Panc1 (cell line): ENCODE measurements at regions not wholly inside any gene's neighbourhood (a gene's known extent, or its start where the extent isn't known, plus 50 kb on each side); places are given as distances from the start of the nearest gene placed in this dataset.

Source experiments
- CTCF ChIP-seq: fragments of 450-650 bp; IDR thresholded peaks from 2 replicates; pipeline ENCODE4 v1.5.1; 2017; ENCODE audit warnings: mild to moderate bottlenecking
- POLR2AphosphoS5 ChIP-seq: IDR thresholded peaks from 2 replicates; pipeline ENCODE4 v1.6.1; 2012; ENCODE audit warnings: mild to moderate bottlenecking, low read depth, low read length, moderate library complexity
- SIN3A ChIP-seq: IDR thresholded peaks from 2 replicates; pipeline ENCODE4 v1.6.1; 2012; ENCODE audit warnings: low read depth, mild to moderate bottlenecking, low read length, moderate library complexity, borderline replicate concordance; ENCODE audit not compliant: insufficient read depth

- no peak for TF ChIP-seq CTCF
- no peak for TF ChIP-seq SIN3A
- no peak for TF ChIP-seq POLR2AphosphoS5
These were observed 102.9 kb upstream of the FERD3L start for GRCh38 chr7:19248115-19248514.
